B cell (primary cell): ENCODE measurements at regions not wholly inside any gene's neighbourhood (a gene's known extent, or its start where the extent isn't known, plus 50 kb on each side); places are given as distances from the start of the nearest gene placed in this dataset.
A peak's percentile ranks its signal among the peaks of the same experiment; 100 is the strongest.

ENCODE experiments used
- ATAC-seq: fragments of 200-7000 bp; cut with Tn5 transposase; one replicate; pipeline ENCODE4 v1.10.0; 2021; ENCODE audit warnings: low read depth, mild to moderate bottlenecking, moderate number of reproducible peaks, moderate library complexity
- CTCF ChIA-PET: fragments of 350-600 bp; sonication (Branson Sonifier 250); formaldehyde crosslinking; loops from one replicate; lab custom pipeline; 2021; ENCODE audit warnings: antibody characterized with exemption, inconsistent platforms; lab: Charles Lee
- POLR2A ChIA-PET: fragments of 350-600 bp; sonication (Branson Sonifier 250); formaldehyde crosslinking; loops from one replicate; lab custom pipeline; 2021; ENCODE audit warnings: antibody characterized with exemption; lab: Charles Lee
- DNase-seq: peaks from one replicate; pipeline ENCODE4 v3.0.0; 2013
- H2AFZ ChIP-seq: 2 replicates; pipeline ENCODE4 v1.6.1; 2012; ENCODE audit warnings: mild to moderate bottlenecking, low read depth, low read length; ENCODE audit not compliant: insufficient read depth, poor library complexity, severe bottlenecking
- H3K27ac ChIP-seq, 2 donors: 1 replicate in 1 of 2; 2 replicates in 1 of 2; pipeline ENCODE4 v1.5.1; 2012 to 2013; ENCODE audit warnings: low read length in 2 of 2, mild to moderate bottlenecking in 2 of 2, moderate library complexity in 1 of 2
- H3K27me3 ChIP-seq, 4 experiments: fragments of 200-600 bp in 1 of 4; sonication (generic) in 1 of 4; replicated peaks in 1 of 4; 1 replicate in 2 of 4; 2 replicates in 2 of 4; pipeline versions ENCODE4 v1.6.1 to v1.7.0; 2013 to 2016; ENCODE audit warnings: low read length in 3 of 4, mild to moderate bottlenecking in 2 of 4, mixed read lengths in 1 of 4, moderate library complexity in 1 of 4; ENCODE audit not compliant: insufficient read depth in 4 of 4, control insufficient read depth in 3 of 4; ENCODE audit errors: control extremely low read depth in 1 of 4
- H3K36me3 ChIP-seq, 2 experiments: replicated peaks in 1 of 2; 1 replicate in 1 of 2; 2 replicates in 1 of 2; pipeline versions ENCODE4 v1.6.1 to v1.7.1; 2013; ENCODE audit warnings: low read length in 1 of 2; ENCODE audit not compliant: insufficient read depth in 2 of 2, control insufficient read depth in 1 of 2; ENCODE audit errors: control extremely low read depth in 1 of 2, extremely low read depth in 1 of 2
- H3K4me1 ChIP-seq, 2 donors: fragments of 200-600 bp in 1 of 2; sonication (generic) in 1 of 2; 1 replicate in 1 of 2; 2 replicates in 1 of 2; pipeline versions ENCODE4 v1.5.1 to v1.6.1; 2013 to 2017; ENCODE audit warnings: low read length in 2 of 2; ENCODE audit not compliant: control insufficient read depth in 2 of 2, insufficient read depth in 2 of 2
- H3K4me2 ChIP-seq: replicated peaks from 2 replicates; pipeline ENCODE3; 2012; ENCODE audit warnings: mild to moderate bottlenecking, low read depth, low read length; ENCODE audit not compliant: poor library complexity, severe bottlenecking
- H3K4me3 ChIP-seq, 5 experiments: fragments of 200-600 bp in 1 of 5; sonication (generic) in 1 of 5; 1 replicate in 3 of 5; 2 replicates in 2 of 5; pipeline versions ENCODE4 v1.5.1 to v1.7.0; 2011 to 2016; ENCODE audit warnings: low read length in 4 of 5, mild to moderate bottlenecking in 4 of 5, low read depth in 2 of 5, control low read depth in 1 of 5, moderate library complexity in 1 of 5; ENCODE audit not compliant: insufficient read depth in 1 of 5; ENCODE audit errors: control extremely low read depth in 1 of 5, extremely low read depth in 1 of 5
- H3K79me2 ChIP-seq: fragments of 200-600 bp; sonication (generic); one replicate; pipeline ENCODE4 v1.6.0; 2016; ENCODE audit warnings: low read length; ENCODE audit not compliant: control insufficient read depth, insufficient read depth
- H3K9ac ChIP-seq: fragments of 200-600 bp; sonication (generic); 2 replicates; pipeline ENCODE4 v1.6.1; 2017; ENCODE audit warnings: mild to moderate bottlenecking, low read length, moderate library complexity
- H3K9me3 ChIP-seq, 3 donors: one replicate each; pipeline versions ENCODE4 v1.6.1 to v1.7.1; 2013; ENCODE audit warnings: low read length in 2 of 3; ENCODE audit not compliant: control insufficient read depth in 2 of 3, insufficient read depth in 1 of 3; ENCODE audit errors: control extremely low read depth in 1 of 3
- H4K20me1 ChIP-seq: 2 replicates; pipeline ENCODE4 v1.6.0; 2012; ENCODE audit warnings: mild to moderate bottlenecking, low read length; ENCODE audit not compliant: insufficient read depth, control insufficient read depth, poor library complexity, severe bottlenecking
- H3K27ac Mint-ChIP-seq: one replicate; pipeline ENCODE4 v1.8.0; 2021; ENCODE audit warnings: mixed read lengths
- H3K27me3 Mint-ChIP-seq: one replicate; pipeline ENCODE4 v1.8.0; 2021; ENCODE audit warnings: mixed read lengths
- H3K4me1 Mint-ChIP-seq: one replicate; pipeline ENCODE4 v1.8.0; 2021; ENCODE audit warnings: mixed read lengths
- H3K4me3 Mint-ChIP-seq: one replicate; pipeline ENCODE4 v1.8.0; 2021; ENCODE audit warnings: mixed read lengths
- H3K9me3 Mint-ChIP-seq: one replicate; pipeline ENCODE4 v1.8.0; 2022; ENCODE audit warnings: mixed read lengths; ENCODE audit not compliant: insufficient read depth
- EZH2 ChIP-seq: IDR thresholded peaks from 2 replicates; pipeline ENCODE4 v1.6.1; 2012; ENCODE audit warnings: borderline replicate concordance, low read depth, mild to moderate bottlenecking, moderate library complexity, low read length; ENCODE audit not compliant: insufficient read depth, poor library complexity, severe bottlenecking
- WGBS: methylation state at CpG from one replicate; pipeline ENCODE4 v1.1.5; 2013; ENCODE audit warnings: missing lambda C conversion rate; ENCODE audit not compliant: insufficient coverage; 5-methylcytosine and 5-hydroxymethylcytosine counted together
- intact Hi-C: fragments of 100-400 bp; cut with micrococcal nuclease; formaldehyde crosslinking; loops from one replicate; pipeline ENCODE4 v1.10.0; 2022
- TF ChIP-seq, protein P1 (sequence below): fragments of 200-600 bp; IDR thresholded peaks from one replicate; pipeline ENCODE4 v1.8.0; 2022; ENCODE audit warnings: antibody characterized with exemption, mild to moderate bottlenecking

DNA sequence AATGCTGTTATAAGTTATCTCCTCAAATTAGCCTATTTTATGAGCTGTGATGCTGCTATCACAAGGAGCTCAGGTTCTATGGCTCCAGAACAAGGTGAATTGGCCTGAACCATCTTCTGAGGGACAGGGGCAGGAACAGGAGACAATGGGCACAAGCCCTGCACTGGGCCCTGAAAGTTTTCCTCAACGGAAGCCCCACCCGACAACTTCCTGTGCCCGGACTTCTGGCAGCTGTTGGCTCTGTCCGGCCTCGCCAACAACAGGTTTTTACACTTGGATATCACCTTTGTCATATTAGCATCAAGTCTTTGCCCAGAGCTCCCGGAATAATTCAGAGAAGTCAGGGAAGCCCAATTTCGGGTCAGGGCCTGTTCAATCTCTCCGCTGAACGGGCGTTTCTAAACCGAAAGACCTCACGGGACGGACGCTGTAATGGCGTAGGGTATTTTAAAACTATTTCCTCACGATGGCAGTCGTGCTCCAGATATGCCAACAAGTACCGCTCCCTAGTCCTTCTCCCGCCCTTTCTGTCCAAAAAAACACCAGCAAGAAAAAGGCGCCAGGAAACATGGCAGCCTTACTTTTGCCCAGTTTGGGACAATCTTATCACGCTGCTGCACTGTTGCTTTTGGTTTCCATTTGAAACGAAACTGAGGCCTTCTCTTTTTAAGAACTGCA lies 201.0 kb upstream of the STK26 start:
- intact Hi-C loops = no loop called here
- no peak overlapping the region for H3K4me3 Mint-ChIP-seq
- H3K4me2 ChIP-seq = peak overlapping the region; percentile 66
- TF ChIP-seq, protein P1, sequence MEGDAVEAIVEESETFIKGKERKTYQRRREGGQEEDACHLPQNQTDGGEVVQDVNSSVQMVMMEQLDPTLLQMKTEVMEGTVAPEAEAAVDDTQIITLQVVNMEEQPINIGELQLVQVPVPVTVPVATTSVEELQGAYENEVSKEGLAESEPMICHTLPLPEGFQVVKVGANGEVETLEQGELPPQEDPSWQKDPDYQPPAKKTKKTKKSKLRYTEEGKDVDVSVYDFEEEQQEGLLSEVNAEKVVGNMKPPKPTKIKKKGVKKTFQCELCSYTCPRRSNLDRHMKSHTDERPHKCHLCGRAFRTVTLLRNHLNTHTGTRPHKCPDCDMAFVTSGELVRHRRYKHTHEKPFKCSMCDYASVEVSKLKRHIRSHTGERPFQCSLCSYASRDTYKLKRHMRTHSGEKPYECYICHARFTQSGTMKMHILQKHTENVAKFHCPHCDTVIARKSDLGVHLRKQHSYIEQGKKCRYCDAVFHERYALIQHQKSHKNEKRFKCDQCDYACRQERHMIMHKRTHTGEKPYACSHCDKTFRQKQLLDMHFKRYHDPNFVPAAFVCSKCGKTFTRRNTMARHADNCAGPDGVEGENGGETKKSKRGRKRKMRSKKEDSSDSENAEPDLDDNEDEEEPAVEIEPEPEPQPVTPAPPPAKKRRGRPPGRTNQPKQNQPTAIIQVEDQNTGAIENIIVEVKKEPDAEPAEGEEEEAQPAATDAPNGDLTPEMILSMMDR = no peak
- TF ChIP-seq EZH2 = no peak
- H2AFZ ChIP-seq = peak overlapping the region; percentile 79
- peaks cover 0 to 3% (median 0%) of the 10 kb centered on the region in 3 donors for H3K9me3 ChIP-seq
- no peaks in the 10 kb centered on the region for H3K79me2 ChIP-seq
- peak overlapping the region; percentile 64 for H3K9ac ChIP-seq
- H3K27ac Mint-ChIP-seq = no peak overlapping the region
- peaks cover 13% of the 10 kb centered on the region for H3K4me1 Mint-ChIP-seq
- POLR2A ChIA-PET = no interaction called here
- no peaks in the 10 kb centered on the region for H3K9me3 Mint-ChIP-seq
- CTCF ChIA-PET = no interaction called here
- H3K27me3 ChIP-seq = no peaks in the 10 kb centered on the region
- peak overlapping the region in 3 of 5 experiments; percentile 56 to 65 (median 57) for H3K4me3 ChIP-seq
- H3K36me3 ChIP-seq = no peaks in the 10 kb centered on the region
- 93% methylated on average over 20 of the region's 22 CpGs for WGBS
- no peak for ATAC-seq
- H3K27ac ChIP-seq = peak overlapping the region in 1 of 2 donors; percentile 86
- peaks cover 6 to 17% of the 10 kb centered on the region in 2 donors for H3K4me1 ChIP-seq
- DNase-seq = no peak
- H4K20me1 ChIP-seq = no peaks in the 10 kb centered on the region
- no peaks in the 10 kb centered on the region for H3K27me3 Mint-ChIP-seq

DNA sequence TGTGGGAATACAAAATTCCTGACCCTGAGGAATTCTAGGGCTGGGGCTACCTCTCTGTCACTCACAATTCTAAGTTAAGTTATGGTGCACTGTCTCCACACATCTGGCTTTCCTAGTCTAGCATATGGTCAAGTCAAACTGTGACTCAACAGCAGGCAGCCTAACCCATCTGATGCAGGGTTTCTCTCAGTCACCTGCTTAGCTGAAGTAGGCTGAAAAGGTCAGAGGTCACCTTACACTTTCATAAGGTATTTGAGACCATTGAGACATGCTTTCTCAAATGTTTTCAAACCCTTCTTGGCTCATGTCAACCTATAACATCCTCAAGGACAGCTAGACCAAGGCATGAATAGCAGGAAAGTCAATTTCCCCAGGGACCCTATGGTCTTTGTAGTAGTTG lies 196.5 kb upstream of the STK26 start:
- POLR2A ChIA-PET = no interaction called here
- H3K4me2 ChIP-seq = no peak overlapping the region
- H3K27me3 Mint-ChIP-seq = no peaks in the 10 kb centered on the region
- H3K9me3 Mint-ChIP-seq = no peaks in the 10 kb centered on the region
- H3K4me3 ChIP-seq = no peak overlapping the region
- no peaks in the 10 kb centered on the region for H3K79me2 ChIP-seq
- no peak overlapping the region for H3K9ac ChIP-seq
- H4K20me1 ChIP-seq = no peaks in the 10 kb centered on the region
- H3K27ac ChIP-seq = no peak overlapping the region
- no peak for TF ChIP-seq EZH2
- TF ChIP-seq, protein P1 = no peak
- ATAC-seq (no peak), DNase-seq (no peak)
- no peaks in the 10 kb centered on the region for H3K9me3 ChIP-seq
- H3K36me3 ChIP-seq = no peaks in the 10 kb centered on the region
- H3K4me3 Mint-ChIP-seq = no peak overlapping the region
- H3K27me3 ChIP-seq = no peaks in the 10 kb centered on the region
- no peak overlapping the region for H2AFZ ChIP-seq
- peaks cover 26 to 33% of the 10 kb centered on the region in 2 donors for H3K4me1 ChIP-seq
- intact Hi-C loops = no loop called here
- CTCF ChIA-PET = interaction anchor here (1.8 kb wide), 2 partner anchors 18 to 245 kb away, joined by 5 read pairs; no protein-coding TSS in a partner anchor
- peaks cover 23% of the 10 kb centered on the region for H3K4me1 Mint-ChIP-seq
- H3K27ac Mint-ChIP-seq = no peak overlapping the region
